Upper lobe of left lung (tissue), 4 donors: ENCODE measurements at regions not wholly inside any gene's neighbourhood (a gene's known extent, or its start where the extent isn't known, plus 50 kb on each side); places are given as distances from the start of the nearest gene placed in this dataset.

Source experiments
- CTCF ChIP-seq, 6 experiments: fragments of 450-650 bp in 4 of 6; fragments of 200-600 bp in 2 of 6; sonication (generic) in 2 of 6; IDR thresholded peaks; one replicate each; pipeline ENCODE4 v1.5.1; 2016 to 2019; ENCODE audit warnings: antibody characterized with exemption in 6 of 6
- EP300 ChIP-seq, 4 donors: sonication (generic); formaldehyde crosslinking; IDR thresholded peaks; one replicate each; pipeline ENCODE4 v1.5.1; 2017; ENCODE audit warnings: antibody characterized with exemption in 4 of 4, control low read depth in 2 of 4
- POLR2A ChIP-seq, 4 donors: fragments of 450-650 bp; IDR thresholded peaks; one replicate each; pipeline ENCODE4 v1.5.1; 2016 to 2017; ENCODE audit warnings: antibody characterized with exemption in 4 of 4, mild to moderate bottlenecking in 2 of 4
- POLR2AphosphoS5 ChIP-seq, 2 donors: sonication (generic); formaldehyde crosslinking; IDR thresholded peaks; one replicate each; pipeline ENCODE4 v1.5.1; 2017; ENCODE audit warnings: antibody characterized with exemption in 2 of 2

DNA sequence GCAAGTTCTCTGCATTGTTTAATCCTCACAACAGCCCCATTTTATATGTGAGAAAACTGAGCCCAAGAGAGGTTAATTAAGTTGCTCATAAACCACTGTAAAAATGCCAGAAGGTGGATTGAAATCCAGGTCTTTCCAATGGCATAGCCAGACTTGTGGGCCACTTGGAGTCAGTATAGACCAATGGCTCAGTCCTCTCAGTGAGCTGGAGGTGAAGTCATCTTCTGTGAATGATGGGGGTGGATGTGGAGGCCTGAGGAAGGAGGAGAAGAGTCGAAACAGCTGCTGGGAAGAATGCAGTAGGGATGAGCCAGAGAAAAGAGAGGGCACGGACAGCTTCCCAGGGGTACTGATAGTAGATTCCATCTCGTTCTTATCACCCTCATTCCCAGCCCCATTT lies 213.4 kb downstream of the SOX9 start:
- TF ChIP-seq POLR2A (IDR thresholded peaks at IDR 0.05) (no peak), POLR2AphosphoS5 (IDR thresholded peaks at IDR 0.05) (no peak), CTCF (IDR thresholded peaks at IDR 0.05) (no peak), EP300 (IDR thresholded peaks at IDR 0.05) (no peak)
